ENCODE measurements at regions not wholly inside any gene's neighbourhood (a gene's known extent, or its start where the extent isn't known, plus 50 kb on each side); places are given as distances from the start of the nearest gene placed in this dataset.

GRCh38 chr9:126248680-126249079 is 77.9 kb upstream of the MVB12B start:
- H3K9ac ChIP-seq (ENCODE audit: low read length): no peak overlapping the region
- no peak overlapping the region for H2AFZ ChIP-seq (ENCODE audit: low read depth, low read length)
- H4K20me1 ChIP-seq (ENCODE audit: insufficient read depth): no peaks in the 10 kb centered on the region
- H3K36me3 ChIP-seq (ENCODE audit: insufficient read depth, low read length): no peaks in the 10 kb centered on the region
- H3K79me2 ChIP-seq (replicated peaks; ENCODE audit: insufficient read depth, low read length): no peaks in the 10 kb centered on the region
- H3K9me3 ChIP-seq (ENCODE audit: low read length): no peaks in the 10 kb centered on the region
- H3K9me2 ChIP-seq (ENCODE audit: insufficient read depth, low read length): no peaks in the 10 kb centered on the region
- H3K4me3 ChIP-seq (ENCODE audit: low read length): no peak overlapping the region
- no peaks in the 10 kb centered on the region for H3F3A ChIP-seq (ENCODE audit: insufficient read depth, low read length, poor library complexity, severe bottlenecking)
- H3K27me3 ChIP-seq (ENCODE audit: insufficient read depth, low read depth, low read length): no peaks in the 10 kb centered on the region
- no peak for TF ChIP-seq SMC3 (conservative IDR thresholded peaks at IDR 0.05; ENCODE audit: poor library complexity)
- no peak for TF ChIP-seq EZH2 (IDR thresholded peaks at IDR 0.05; ENCODE audit: borderline replicate concordance, insufficient read depth, low read length, poor library complexity, severe bottlenecking)
- no peak for TF ChIP-seq REST (IDR thresholded peaks at IDR 0.05; ENCODE audit: borderline replicate concordance)
- no peak for TF ChIP-seq POLR2AphosphoS5 (IDR thresholded peaks at IDR 0.05)
- TF ChIP-seq TAF1 (IDR thresholded peaks at IDR 0.05; ENCODE audit: low read depth): no peak
- TF ChIP-seq EP300 (conservative IDR thresholded peaks at IDR 0.05; ENCODE audit: poor library complexity, severe bottlenecking): no peak
- no peak for TF ChIP-seq MXI1 (conservative IDR thresholded peaks at IDR 0.05; ENCODE audit: poor library complexity, severe bottlenecking)
- no peak for TF ChIP-seq RAD21 (conservative IDR thresholded peaks at IDR 0.05)
- no peak for TF ChIP-seq CTCF (IDR thresholded peaks at IDR 0.05; ENCODE audit: poor library complexity, severe bottlenecking)
- no peak overlapping the region for H3K27ac ChIP-seq (ENCODE audit: low read length)
- no peak overlapping the region for H3K4me2 ChIP-seq (ENCODE audit: low read length)

GRCh38 chr9:126261584-126262356 is 64.9 kb upstream of the MVB12B start:
- Histone ChIP-seq H3K4me3 (ENCODE audit: low read length) (no peak overlapping the region), H3F3A (ENCODE audit: insufficient read depth, low read length, poor library complexity, severe bottlenecking) (no peaks in the 10 kb centered on the region), H3K9ac (ENCODE audit: low read length) (no peak overlapping the region), H3K27me3 (ENCODE audit: insufficient read depth, low read depth, low read length) (no peaks in the 10 kb centered on the region), H3K4me2 (ENCODE audit: low read length) (no peak overlapping the region), H3K27ac (ENCODE audit: low read length) (no peak overlapping the region), H3K79me2 (replicated peaks; ENCODE audit: insufficient read depth, low read length) (no peaks in the 10 kb centered on the region), H3K9me2 (ENCODE audit: insufficient read depth, low read length) (no peaks in the 10 kb centered on the region), H3K36me3 (ENCODE audit: insufficient read depth, low read length) (no peaks in the 10 kb centered on the region), H3K9me3 (ENCODE audit: low read length) (no peaks in the 10 kb centered on the region), H2AFZ (ENCODE audit: low read depth, low read length) (no peak overlapping the region), H4K20me1 (ENCODE audit: insufficient read depth) (no peaks in the 10 kb centered on the region)
- no peak for TF ChIP-seq MXI1 (conservative IDR thresholded peaks at IDR 0.05; ENCODE audit: poor library complexity, severe bottlenecking)
- no peak for TF ChIP-seq RAD21 (conservative IDR thresholded peaks at IDR 0.05)
- TF ChIP-seq EZH2 (IDR thresholded peaks at IDR 0.05; ENCODE audit: borderline replicate concordance, insufficient read depth, low read length, poor library complexity, severe bottlenecking): no peak
- no peak for TF ChIP-seq SMC3 (conservative IDR thresholded peaks at IDR 0.05; ENCODE audit: poor library complexity)
- no peak for TF ChIP-seq POLR2AphosphoS5 (IDR thresholded peaks at IDR 0.05)
- TF ChIP-seq EP300 (conservative IDR thresholded peaks at IDR 0.05; ENCODE audit: poor library complexity, severe bottlenecking): no peak
- no peak for TF ChIP-seq TAF1 (IDR thresholded peaks at IDR 0.05; ENCODE audit: low read depth)
- TF ChIP-seq REST (IDR thresholded peaks at IDR 0.05; ENCODE audit: borderline replicate concordance): no peak
- no peak for TF ChIP-seq CTCF (IDR thresholded peaks at IDR 0.05; ENCODE audit: poor library complexity, severe bottlenecking)
